Stimulated activated CD4-positive, alpha-beta T cell treated with anti-CD3 and anti-CD28 coated beads, Interleukin-1b, Interleukin-23, amount 100 ng/mL, for 1 hour (primary cell): ENCODE measurements at regions not wholly inside any gene's neighbourhood (a gene's known extent, or its start where the extent isn't known, plus 50 kb on each side); places are given as distances from the start of the nearest gene placed in this dataset.

Experiments used
- DNase-seq, 2 donors: peaks; one replicate each; pipeline ENCODE4 v3.0.0-alpha.2; 2020; ENCODE audit warnings: low read depth in 2 of 2

GRCh38 chr20:52493171-52493721 lies 301.7 kb upstream of the ZFP64 start:
- no peak for DNase-seq

GRCh38 chr20:52490711-52491430 lies 299.3 kb upstream of the ZFP64 start:
- DNase-seq, result no peak

- no peak for DNase-seq
Measured at GRCh38 chr20:52484438-52484837, 292.9 kb upstream of the ZFP64 start.

GRCh38 chr20:52483382-52483781 lies 291.8 kb upstream of the ZFP64 start:
- DNase-seq, result no peak

GRCh38 chr20:52482044-52482443 lies 290.5 kb upstream of the ZFP64 start:
- no peak for DNase-seq

GRCh38 chr20:52481443-52481842 lies 289.9 kb upstream of the ZFP64 start:
- no peak for DNase-seq

GRCh38 chr20:52476074-52476750 lies 284.6 kb upstream of the ZFP64 start:
- DNase-seq, result no peak

- no peak for DNase-seq
Measured at GRCh38 chr20:52473186-52473585, 281.6 kb upstream of the ZFP64 start.

GRCh38 chr20:52470561-52470960 lies 279.0 kb upstream of the ZFP64 start:
- DNase-seq, result no peak

GRCh38 chr20:52469128-52469527 lies 277.5 kb upstream of the ZFP64 start:
- DNase-seq, result no peak

GRCh38 chr20:52465991-52466390 lies 274.4 kb upstream of the ZFP64 start:
- no peak for DNase-seq

- no peak for DNase-seq
Measured at GRCh38 chr20:52461582-52461981, 270.0 kb upstream of the ZFP64 start.

- no peak for DNase-seq
Measured at GRCh38 chr20:52459150-52459549, 267.6 kb upstream of the ZFP64 start.

GRCh38 chr20:52457826-52458225 lies 266.2 kb upstream of the ZFP64 start:
- DNase-seq, result no peak

GRCh38 chr20:52454660-52455059 lies 263.1 kb upstream of the ZFP64 start:
- no peak for DNase-seq

- no peak for DNase-seq
Measured at GRCh38 chr20:52448513-52449232, 257.1 kb upstream of the ZFP64 start.

GRCh38 chr20:52447225-52447551 lies 255.6 kb upstream of the ZFP64 start:
- no peak for DNase-seq

- no peak for DNase-seq
Measured at GRCh38 chr20:52446421-52447224, 255.0 kb upstream of the ZFP64 start.

GRCh38 chr20:52444455-52444854 lies 252.9 kb upstream of the ZFP64 start:
- no peak for DNase-seq

- DNase-seq, result no peak
Measured at GRCh38 chr20:52443874-52444273, 252.3 kb upstream of the ZFP64 start.

- no peak for DNase-seq
Measured at GRCh38 chr20:52441710-52442109, 250.1 kb upstream of the ZFP64 start.

- DNase-seq, result no peak
Measured at GRCh38 chr20:52439375-52439774, 247.8 kb upstream of the ZFP64 start.
